DMS79 treated with DMSO at 0.1 percent for 48 hours (cell line): ENCODE measurements at regions not wholly inside any gene's neighbourhood (a gene's known extent, or its start where the extent isn't known, plus 50 kb on each side); places are given as distances from the start of the nearest gene placed in this dataset.

Experiments
- DNase-seq: peaks from one replicate; lab custom pipeline; 2025; lab: John Stamatoyannopoulos, UW

- no peak for DNase-seq
Measured at GRCh38 chr16:87229230-87230188, 87.7 kb downstream of the C16orf95 start.

GRCh38 chr16:87230571-87230970 lies 86.6 kb downstream of the C16orf95 start:
- DNase-seq: no peak

GRCh38 chr16:87231295-87231694 lies 85.9 kb downstream of the C16orf95 start:
- no peak for DNase-seq

GRCh38 chr16:87231911-87232310 lies 85.3 kb downstream of the C16orf95 start:
- no peak for DNase-seq

- DNase-seq: no peak
Measured at GRCh38 chr16:87233928-87234327, 83.3 kb downstream of the C16orf95 start.

GRCh38 chr16:87234601-87235000 lies 82.6 kb downstream of the C16orf95 start:
- no peak for DNase-seq

GRCh38 chr16:87235810-87236515 lies 81.2 kb downstream of the C16orf95 start:
- no peak for DNase-seq

- no peak for DNase-seq
Measured at GRCh38 chr16:87236516-87237115, 80.6 kb downstream of the C16orf95 start.

GRCh38 chr16:87238361-87238715 lies 78.9 kb downstream of the C16orf95 start:
- DNase-seq: no peak

GRCh38 chr16:87239545-87239944 lies 77.6 kb downstream of the C16orf95 start:
- DNase-seq: no peak

- DNase-seq: no peak
Measured at GRCh38 chr16:87240211-87241136, 76.7 kb downstream of the C16orf95 start.

GRCh38 chr16:87241137-87241771 lies 75.9 kb downstream of the C16orf95 start:
- no peak for DNase-seq

GRCh38 chr16:87243478-87243877 lies 73.7 kb downstream of the C16orf95 start:
- no peak for DNase-seq

GRCh38 chr16:87244636-87245197 lies 72.5 kb downstream of the C16orf95 start:
- no peak for DNase-seq

GRCh38 chr16:87245511-87245910 lies 71.7 kb downstream of the C16orf95 start:
- no peak for DNase-seq

GRCh38 chr16:87246269-87247065 lies 70.7 kb downstream of the C16orf95 start:
- no peak for DNase-seq

GRCh38 chr16:87248714-87249113 lies 68.5 kb downstream of the C16orf95 start:
- DNase-seq: no peak

GRCh38 chr16:87249425-87249824 lies 67.8 kb downstream of the C16orf95 start:
- DNase-seq: no peak

- DNase-seq: no peak
Measured at GRCh38 chr16:87250431-87250960, 66.7 kb downstream of the C16orf95 start.
